HG03060 (cell line): ENCODE measurements at regions not wholly inside any gene's neighbourhood (a gene's known extent, or its start where the extent isn't known, plus 50 kb on each side); places are given as distances from the start of the nearest gene placed in this dataset.
"Not testable (repeated sequence)": the region's sequence is repeated elsewhere in the genome, so short reads cannot be mapped to it uniquely, and the experiment has no call there.

Experiments
- ATAC-seq: cut with Tn5 transposase; IDR thresholded peaks from one replicate; pipeline ENCODE4 v1.9.1; 2021; ENCODE audit warnings: low read depth, moderate number of reproducible peaks; ENCODE audit not compliant: unreplicated experiment

- ATAC-seq: no peak
Observed at GRCh38 chr12:80045594-80045993, 53.7 kb upstream of the OTOGL start.

GRCh38 chr12:80044694-80045046 is 54.7 kb upstream of the OTOGL start:
- ATAC-seq: peak; percentile 57

GRCh38 chr12:80041692-80042091 is 57.6 kb upstream of the OTOGL start:
- ATAC-seq: no peak

- ATAC-seq: no peak
Observed at GRCh38 chr12:80041071-80041470, 58.3 kb upstream of the OTOGL start.

- ATAC-seq: no peak
Observed at GRCh38 chr12:80040075-80040738, 59.1 kb upstream of the OTOGL start.

- no peak for ATAC-seq
Observed at GRCh38 chr12:80038062-80038560, 61.2 kb upstream of the OTOGL start.

- no peak for ATAC-seq
Observed at GRCh38 chr12:80033448-80033847, 65.9 kb upstream of the OTOGL start.

- ATAC-seq: no peak
Observed at GRCh38 chr12:80032946-80033345, 66.4 kb upstream of the OTOGL start.

GRCh38 chr12:80031229-80031628 is 68.1 kb upstream of the OTOGL start:
- ATAC-seq: no peak

- ATAC-seq: no peak
Observed at GRCh38 chr12:80025638-80026037, 73.7 kb upstream of the OTOGL start.

- ATAC-seq: no peak
Observed at GRCh38 chr12:80019691-80020090, 79.6 kb upstream of the OTOGL start.

GRCh38 chr12:80018119-80018518 is 81.2 kb upstream of the OTOGL start:
- no peak for ATAC-seq

- no peak for ATAC-seq
Observed at GRCh38 chr12:80017261-80017870, 82.0 kb upstream of the OTOGL start.

GRCh38 chr12:80016684-80017083 is 81.8 kb upstream of the PPP1R12A start:
- ATAC-seq: no peak

- ATAC-seq: no peak
Observed at GRCh38 chr12:80015660-80016059, 80.8 kb upstream of the PPP1R12A start.

- not testable (repeated sequence) for ATAC-seq
Observed at GRCh38 chr12:80003744-80004143, 68.8 kb upstream of the PPP1R12A start.

GRCh38 chr12:80001562-80001961 is 66.7 kb upstream of the PPP1R12A start:
- ATAC-seq: no peak

GRCh38 chr12:80000831-80001230 is 65.9 kb upstream of the PPP1R12A start:
- ATAC-seq: no peak

GRCh38 chr12:79998554-79998953 is 63.7 kb upstream of the PPP1R12A start:
- no peak for ATAC-seq

- ATAC-seq: peak; percentile 100
Observed at GRCh38 chr12:79997096-79997791, 62.3 kb upstream of the PPP1R12A start.

GRCh38 chr12:79995385-79996084 is 60.6 kb upstream of the PPP1R12A start:
- ATAC-seq: not testable (repeated sequence)
